ENCODE measurements at regions not wholly inside any gene's neighbourhood (a gene's known extent, or its start where the extent isn't known, plus 50 kb on each side); places are given as distances from the start of the nearest gene placed in this dataset.

GRCh38 chr21:26320596-26320995 lies 150.0 kb upstream of the APP start:
- 7 to 17% (median 16%) methylated on average over 3 of the region's 3 CpGs for WGBS, 5 donors
- H3K27ac ChIP-seq: no peak overlapping the region
- no peaks in the 10 kb centered on the region for H3K36me3 ChIP-seq
- TF ChIP-seq CTCF (IDR thresholded peaks at IDR 0.05 in 8 of 11, conservative IDR thresholded peaks at IDR 0.05 in 3 of 11): no peak
- no peak for TF ChIP-seq POLR2AphosphoS5 (IDR thresholded peaks at IDR 0.05)
- no peak for TF ChIP-seq POLR2A (IDR thresholded peaks at IDR 0.05)
- intact Hi-C loops (cut with DNase I; ENCODE audit: low total_unique reads): no loop called here
- peaks cover 0 to 7% (median 0%) of the 10 kb centered on the region in 8 donors for H3K9me3 ChIP-seq
- H3K4me3 ChIP-seq: no peak overlapping the region
- DNase-seq: no peak
- H3K27me3 ChIP-seq (replicated peaks in 1 of 7): no peaks in the 10 kb centered on the region
- no peaks in the 10 kb centered on the region for H3K4me1 ChIP-seq

- Histone ChIP-seq H3K27ac (no peak overlapping the region), H3K4me3 (no peak overlapping the region), H3K4me1 (no peaks in the 10 kb centered on the region), H3K36me3 (no peaks in the 10 kb centered on the region), H3K9me3 (peaks cover 0 to 19% (median 0%) of the 10 kb centered on the region in 8 donors), H3K27me3 (replicated peaks in 1 of 7) (peaks cover 0 to 4% (median 0%) of the 10 kb centered on the region in 7 donors)
- WGBS, 5 donors: 83 to 96% (median 88%) methylated on average over 2 of the region's 2 CpGs
- intact Hi-C loops (cut with DNase I; ENCODE audit: low total_unique reads): no loop called here
- no peak for TF ChIP-seq CTCF (IDR thresholded peaks at IDR 0.05 in 8 of 11, conservative IDR thresholded peaks at IDR 0.05 in 3 of 11)
- TF ChIP-seq POLR2A (IDR thresholded peaks at IDR 0.05): no peak
- TF ChIP-seq POLR2AphosphoS5 (IDR thresholded peaks at IDR 0.05): no peak
- DNase-seq: no peak
Measured at GRCh38 chr21:26307640-26308039, 137.1 kb upstream of the APP start.

- intact Hi-C loops (cut with DNase I; ENCODE audit: low total_unique reads): no loop called here
Measured at GRCh38 chr21:26297851-26298250, 127.3 kb upstream of the APP start.

More at GRCh38 chr21:26297851-26298250, 127.3 kb upstream of the APP start:
- Histone ChIP-seq H3K36me3 (no peaks in the 10 kb centered on the region), H3K27ac (no peak overlapping the region), H3K9me3 (peaks cover 4 to 43% (median 34%) of the 10 kb centered on the region in 8 donors), H3K4me3 (no peak overlapping the region), H3K27me3 (replicated peaks in 1 of 7) (no peaks in the 10 kb centered on the region), H3K4me1 (no peaks in the 10 kb centered on the region)
- DNase-seq: no peak
- TF ChIP-seq POLR2A (IDR thresholded peaks at IDR 0.05) (no peak), CTCF (IDR thresholded peaks at IDR 0.05 in 8 of 11, conservative IDR thresholded peaks at IDR 0.05 in 3 of 11) (no peak), POLR2AphosphoS5 (IDR thresholded peaks at IDR 0.05) (no peak)
